H9 (cell line): ENCODE measurements at regions not wholly inside any gene's neighbourhood (a gene's known extent, or its start where the extent isn't known, plus 50 kb on each side); places are given as distances from the start of the nearest gene placed in this dataset.

Experiments
- DNase-seq: peaks from one replicate; pipeline ENCODE4 v3.0.0-alpha.2; 2017
- H2AFZ ChIP-seq: one replicate; pipeline ENCODE4 v1.6.1; 2013; ENCODE audit warnings: mild to moderate bottlenecking, low read length, control low read depth, moderate library complexity
- H2AK5ac ChIP-seq: 2 replicates; pipeline ENCODE4 v1.6.1; 2013; ENCODE audit warnings: low read length, control low read depth, mixed read lengths; ENCODE audit not compliant: insufficient read length
- H2BK120ac ChIP-seq: one replicate; pipeline ENCODE4 v1.6.1; 2013; ENCODE audit warnings: low read depth, mild to moderate bottlenecking, low read length, control low read depth, inconsistent platforms; ENCODE audit not compliant: poor library complexity, severe bottlenecking
- H2BK12ac ChIP-seq: 2 replicates; pipeline ENCODE4 v1.6.1; 2013; ENCODE audit warnings: low read length, control low read depth, mixed read lengths, low read depth; ENCODE audit not compliant: insufficient read length
- H2BK15ac ChIP-seq: 2 replicates; pipeline ENCODE4 v1.6.1; 2013; ENCODE audit warnings: low read depth, low read length, control low read depth
- H2BK20ac ChIP-seq: one replicate; pipeline ENCODE4 v1.6.1; 2013; ENCODE audit warnings: low read depth, mild to moderate bottlenecking, low read length, control low read depth, inconsistent platforms; ENCODE audit not compliant: poor library complexity, severe bottlenecking
- H2BK5ac ChIP-seq: 2 replicates; pipeline ENCODE4 v1.6.1; 2013; ENCODE audit warnings: low read length, control low read depth, mixed read lengths; ENCODE audit not compliant: insufficient read length
- H3K14ac ChIP-seq: 2 replicates; pipeline ENCODE4 v1.6.1; 2013; ENCODE audit warnings: low read length, control low read depth; ENCODE audit not compliant: insufficient read depth
- H3K18ac ChIP-seq: 2 replicates; pipeline ENCODE4 v1.6.1; 2013; ENCODE audit warnings: low read depth, mild to moderate bottlenecking, mixed read lengths, low read length, control low read depth; ENCODE audit not compliant: insufficient read length
- H3K23ac ChIP-seq: 2 replicates; pipeline ENCODE4 v1.6.1; 2013; ENCODE audit warnings: low read length, control low read depth, mixed read lengths, low read depth; ENCODE audit not compliant: insufficient read length
- H3K23me2 ChIP-seq: 2 replicates; pipeline ENCODE4 v1.6.1; 2013; ENCODE audit warnings: low read depth, mild to moderate bottlenecking, mixed read lengths, low read length, control low read depth; ENCODE audit not compliant: insufficient read length, poor library complexity, severe bottlenecking
- H3K27ac ChIP-seq: 2 replicates; pipeline ENCODE4 v1.5.1; 2013; ENCODE audit warnings: low read length, control low read depth, mixed read lengths, low read depth; ENCODE audit not compliant: insufficient read length
- H3K27me3 ChIP-seq: 2 replicates; pipeline ENCODE4 v1.6.1; 2013; ENCODE audit warnings: low read length, control low read depth, inconsistent platforms; ENCODE audit not compliant: insufficient read depth
- H3K4ac ChIP-seq: 2 replicates; pipeline ENCODE4 v1.6.1; 2013; ENCODE audit warnings: low read depth, mild to moderate bottlenecking, control low read depth, inconsistent platforms, low read length, moderate library complexity
- H3K4me1 ChIP-seq: 2 replicates; pipeline ENCODE4 v1.6.1; 2013; ENCODE audit warnings: low read length, control low read depth, inconsistent platforms; ENCODE audit not compliant: insufficient read depth
- H3K4me2 ChIP-seq: 2 replicates; pipeline ENCODE4 v1.6.1; 2013; ENCODE audit warnings: low read length, control low read depth, mixed read lengths; ENCODE audit not compliant: insufficient read length, insufficient read depth
- H3K56ac ChIP-seq: 2 replicates; pipeline ENCODE4 v1.6.1; 2013; ENCODE audit warnings: low read depth, mild to moderate bottlenecking, mixed read lengths, low read length, control low read depth; ENCODE audit not compliant: insufficient read length
- H3K79me1 ChIP-seq: 2 replicates; pipeline ENCODE4 v1.6.1; 2013; ENCODE audit warnings: low read depth, mild to moderate bottlenecking, moderate library complexity, low read length, control low read depth, inconsistent platforms; ENCODE audit not compliant: insufficient read depth, poor library complexity, severe bottlenecking
- H3K79me2 ChIP-seq: 2 replicates; pipeline ENCODE4 v1.6.1; 2013; ENCODE audit warnings: low read length, control low read depth, inconsistent platforms; ENCODE audit not compliant: insufficient read depth
- H3K9ac ChIP-seq: 2 replicates; pipeline ENCODE4 v1.6.1; 2013; ENCODE audit warnings: low read length, control low read depth, mixed read lengths; ENCODE audit not compliant: insufficient read length; ENCODE audit errors: extremely low read depth
- H3K9me3 ChIP-seq: one replicate; pipeline ENCODE4 v1.6.1; 2013; ENCODE audit warnings: low read depth, low read length, inconsistent platforms; ENCODE audit not compliant: control insufficient read depth
- H3T11ph ChIP-seq: one replicate; pipeline ENCODE4 v1.6.1; 2013; ENCODE audit warnings: mild to moderate bottlenecking, low read length, control low read depth, inconsistent platforms
- H4K20me1 ChIP-seq: one replicate; pipeline ENCODE4 v1.6.1; 2013; ENCODE audit not compliant: control insufficient read depth, insufficient read length, insufficient read depth
- H4K5ac ChIP-seq: 2 replicates; pipeline ENCODE4 v1.6.1; 2013; ENCODE audit warnings: low read depth, mild to moderate bottlenecking, mixed read lengths, low read length, control low read depth; ENCODE audit not compliant: insufficient read length
- H4K8ac ChIP-seq: replicated peaks from 2 replicates; pipeline ENCODE4 v1.6.1; 2013; ENCODE audit warnings: low read length, control low read depth, mixed read lengths, low read depth; ENCODE audit not compliant: insufficient read length
- H4K91ac ChIP-seq: 2 replicates; pipeline ENCODE4 v1.6.1; 2013; ENCODE audit warnings: low read depth, mild to moderate bottlenecking, moderate library complexity, mixed read lengths, low read length, control low read depth; ENCODE audit not compliant: insufficient read length
- H3K27ac Mint-ChIP-seq, 3 experiments: 2 replicates in 2 of 3; 3 replicates in 1 of 3; pipeline ENCODE4 v1.8.0; 2020 to 2021; ENCODE audit warnings: mixed read lengths in 3 of 3, mild to moderate bottlenecking in 1 of 3, moderate library complexity in 1 of 3
- H3K27me3 Mint-ChIP-seq: 2 replicates; pipeline ENCODE4 v1.8.0; 2021; ENCODE audit warnings: low read depth, mild to moderate bottlenecking, moderate library complexity, mixed read lengths
- H3K36me3 Mint-ChIP-seq, 3 experiments: 2 replicates in 2 of 3; 3 replicates in 1 of 3; pipeline ENCODE4 v1.8.0; 2020 to 2021; ENCODE audit warnings: low read depth in 3 of 3, mixed read lengths in 3 of 3; ENCODE audit not compliant: insufficient read depth in 1 of 3
- H3K4me1 Mint-ChIP-seq, 2 experiments: 2 replicates each; pipeline ENCODE4 v1.8.0; 2020; ENCODE audit warnings: mixed read lengths in 2 of 2
- H3K4me3 Mint-ChIP-seq, 2 experiments: 2 replicates in 1 of 2; 3 replicates in 1 of 2; pipeline ENCODE4 v1.8.0; 2020 to 2021; ENCODE audit warnings: mild to moderate bottlenecking in 2 of 2, mixed read lengths in 2 of 2, moderate library complexity in 1 of 2
- H3K9me3 Mint-ChIP-seq, 2 experiments: 2 replicates in 1 of 2; 3 replicates in 1 of 2; pipeline ENCODE4 v1.8.0; 2020; ENCODE audit warnings: mild to moderate bottlenecking in 2 of 2, mixed read lengths in 2 of 2, moderate library complexity in 1 of 2
- CTCF ChIP-seq: fragments of 200-600 bp; sonication (generic); conservative IDR thresholded peaks from 3 replicates; pipeline ENCODE4 v1.8.0; 2021; ENCODE audit warnings: antibody characterized with exemption, mild to moderate bottlenecking
- WGBS: extraction: QIAGEN DNeasy Blood & Tissue Kit; methylation state at CpG from one replicate; pipeline ENCODE4 v1.1.7; 2013; ENCODE audit warnings: missing lambda C conversion rate, low lambda C conversion rate, mixed read lengths; ENCODE audit not compliant: insufficient read length; ENCODE audit errors: extremely low coverage; 5-methylcytosine and 5-hydroxymethylcytosine counted together

- no peak overlapping the region for H2BK120ac ChIP-seq
- TF ChIP-seq CTCF, result no peak
- H2BK5ac ChIP-seq, result no peak overlapping the region
- no peaks in the 10 kb centered on the region for H3K23me2 ChIP-seq
- H4K5ac ChIP-seq, result no peak overlapping the region
- no peak overlapping the region for H3K9ac ChIP-seq
- H3T11ph ChIP-seq, result no peak overlapping the region
- Mint-ChIP-seq H3K27ac (peak overlapping the region in 1 of 3 experiments; percentile 64; a peak in 1 of 7 replicates), H3K36me3 (peaks cover 3 to 21% (median 11%) of the 10 kb centered on the region in 3 experiments; a peak in 5 of 7 replicates), H3K4me1 (peaks cover 0 to 5% of the 10 kb centered on the region in 2 experiments; a peak in 1 of 4 replicates), H3K4me3 (no peak overlapping the region), H3K27me3 (no peaks in the 10 kb centered on the region; the same call in 1 of the 2 replicates), H3K9me3 (peaks cover 15 to 19% of the 10 kb centered on the region in 2 experiments; a peak in 4 of 5 replicates)
- H2AFZ ChIP-seq, result no peak overlapping the region
- H3K56ac ChIP-seq, result no peak overlapping the region
- H3K4me2 ChIP-seq, result no peak overlapping the region
- no peaks in the 10 kb centered on the region for H4K20me1 ChIP-seq
- no CpG with 5 or more reads among the region's 2 CpGs for WGBS
- H3K27me3 ChIP-seq, result no peaks in the 10 kb centered on the region
- no peak overlapping the region for H2BK15ac ChIP-seq
- H3K9me3 ChIP-seq, result no peaks in the 10 kb centered on the region
- no peak overlapping the region for H3K27ac ChIP-seq
- H4K91ac ChIP-seq, result no peak overlapping the region
- H3K18ac ChIP-seq, result no peak overlapping the region
- H3K23ac ChIP-seq, result no peak overlapping the region
- H3K4me1 ChIP-seq, result no peaks in the 10 kb centered on the region
- no peak overlapping the region for H2AK5ac ChIP-seq
- no peak for DNase-seq
- H3K79me2 ChIP-seq, result no peaks in the 10 kb centered on the region
- no peak overlapping the region for H3K14ac ChIP-seq
- no peak overlapping the region for H2BK20ac ChIP-seq
- no peak overlapping the region for H2BK12ac ChIP-seq
- H3K4ac ChIP-seq, result no peak overlapping the region
- H3K79me1 ChIP-seq, result no peaks in the 10 kb centered on the region
- H4K8ac ChIP-seq, result no peak overlapping the region
Measured at GRCh38 chr10:121235692-121236091, 362.6 kb downstream of the FGFR2 start.
